ENCODE measurements at regions not wholly inside any gene's neighbourhood (a gene's known extent, or its start where the extent isn't known, plus 50 kb on each side); places are given as distances from the start of the nearest gene placed in this dataset.

GRCh38 chr3:28971156-28971555, 309.7 kb upstream of the RBMS3 start:
- TF ChIP-seq, protein P1, sequence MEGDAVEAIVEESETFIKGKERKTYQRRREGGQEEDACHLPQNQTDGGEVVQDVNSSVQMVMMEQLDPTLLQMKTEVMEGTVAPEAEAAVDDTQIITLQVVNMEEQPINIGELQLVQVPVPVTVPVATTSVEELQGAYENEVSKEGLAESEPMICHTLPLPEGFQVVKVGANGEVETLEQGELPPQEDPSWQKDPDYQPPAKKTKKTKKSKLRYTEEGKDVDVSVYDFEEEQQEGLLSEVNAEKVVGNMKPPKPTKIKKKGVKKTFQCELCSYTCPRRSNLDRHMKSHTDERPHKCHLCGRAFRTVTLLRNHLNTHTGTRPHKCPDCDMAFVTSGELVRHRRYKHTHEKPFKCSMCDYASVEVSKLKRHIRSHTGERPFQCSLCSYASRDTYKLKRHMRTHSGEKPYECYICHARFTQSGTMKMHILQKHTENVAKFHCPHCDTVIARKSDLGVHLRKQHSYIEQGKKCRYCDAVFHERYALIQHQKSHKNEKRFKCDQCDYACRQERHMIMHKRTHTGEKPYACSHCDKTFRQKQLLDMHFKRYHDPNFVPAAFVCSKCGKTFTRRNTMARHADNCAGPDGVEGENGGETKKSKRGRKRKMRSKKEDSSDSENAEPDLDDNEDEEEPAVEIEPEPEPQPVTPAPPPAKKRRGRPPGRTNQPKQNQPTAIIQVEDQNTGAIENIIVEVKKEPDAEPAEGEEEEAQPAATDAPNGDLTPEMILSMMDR (IDR thresholded peaks at IDR 0.05), result no peak
- TF ChIP-seq POLR2A (IDR thresholded peaks at IDR 0.05) (no peak), EP300 (IDR thresholded peaks at IDR 0.05) (no peak)
